ENCODE measurements at regions not wholly inside any gene's neighbourhood (a gene's known extent, or its start where the extent isn't known, plus 50 kb on each side); places are given as distances from the start of the nearest gene placed in this dataset.
A peak's percentile ranks its signal among the peaks of the same experiment; 100 is the strongest.

DNA sequence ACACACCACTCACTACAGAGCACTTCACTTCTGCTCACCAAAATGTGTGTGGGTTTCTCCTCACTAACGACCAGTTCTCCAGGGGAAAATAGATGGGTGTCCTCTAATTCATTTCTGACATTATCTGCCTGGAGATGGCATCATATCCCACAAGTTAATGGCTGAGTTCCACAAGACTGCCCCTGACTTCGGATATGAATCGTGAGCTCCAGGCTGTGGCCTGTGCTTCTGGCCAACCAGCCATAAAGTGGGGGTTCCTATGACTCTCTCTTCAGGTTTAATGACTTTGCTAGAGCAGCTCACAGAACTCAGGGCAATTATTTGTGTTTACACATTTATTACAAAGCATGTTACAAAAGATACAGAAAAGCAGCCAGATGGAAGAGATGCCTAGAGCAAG, 113.0 kb upstream of the SYT13 start:
- no peaks in the 10 kb centered on the region for H3K9me3 ChIP-seq (ENCODE audit: control insufficient read depth, low read length)
- H3K14ac ChIP-seq (ENCODE audit: low read length in 2 of 2), result no peak overlapping the region
- peak overlapping the region in 1 of 2 experiments; percentile 23 for H3K18ac ChIP-seq (ENCODE audit: low read depth in 1 of 2, low read length in 2 of 2)
- no peak overlapping the region for H2BK15ac ChIP-seq (ENCODE audit: low read depth, poor library complexity, severe bottlenecking)
- no peak for DNase-seq
- no peak overlapping the region for H3K4me3 ChIP-seq (ENCODE audit: insufficient read depth in 1 of 2, low read depth in 1 of 2, low read length in 2 of 2)
- no peak overlapping the region for H3K27ac ChIP-seq (ENCODE audit: low read length, poor library complexity, severe bottlenecking)
- H3K4me2 ChIP-seq (ENCODE audit: low read length, poor library complexity, severe bottlenecking), result no peak overlapping the region
- no peak overlapping the region for H3K23ac ChIP-seq (ENCODE audit: low read length in 2 of 2)
- no peak overlapping the region for H2AFZ ChIP-seq (ENCODE audit: low read depth, low read length)
- H4K8ac ChIP-seq (ENCODE audit: low read length), result no peak overlapping the region
- no peak overlapping the region for H2AK5ac ChIP-seq (ENCODE audit: low read length, severe bottlenecking)
- H3K4ac ChIP-seq (ENCODE audit: low read depth in 1 of 2, low read length in 2 of 2), result no peak overlapping the region
- peaks cover 0 to 33% of the 10 kb centered on the region in 2 experiments for H3K27me3 ChIP-seq (ENCODE audit: control insufficient read depth in 1 of 2, insufficient read depth in 1 of 2, low read length in 2 of 2)
- H3K79me1 ChIP-seq (replicated peaks; ENCODE audit: low read length, poor library complexity, severe bottlenecking), result no peaks in the 10 kb centered on the region
- no peak overlapping the region for H4K91ac ChIP-seq (ENCODE audit: low read length)
- H2BK5ac ChIP-seq (ENCODE audit: low read depth, low read length, poor library complexity, severe bottlenecking), result no peak overlapping the region
- 83% methylated on average over 3 of the region's 3 CpGs for WGBS
- H3K4me1 ChIP-seq (ENCODE audit: control insufficient read depth, insufficient read depth, low read depth, low read length), result peaks cover 15% of the 10 kb centered on the region
- H3K36me3 ChIP-seq (ENCODE audit: control insufficient read depth in 1 of 2, insufficient read depth in 2 of 2, low read depth in 1 of 2, low read length in 2 of 2), result no peaks in the 10 kb centered on the region
- no peak overlapping the region for H2BK120ac ChIP-seq (ENCODE audit: low read depth, low read length)
- no peak overlapping the region for H3K9ac ChIP-seq (ENCODE audit: low read length)
- no peak overlapping the region for H2BK12ac ChIP-seq (ENCODE audit: low read length in 2 of 2)

DNA sequence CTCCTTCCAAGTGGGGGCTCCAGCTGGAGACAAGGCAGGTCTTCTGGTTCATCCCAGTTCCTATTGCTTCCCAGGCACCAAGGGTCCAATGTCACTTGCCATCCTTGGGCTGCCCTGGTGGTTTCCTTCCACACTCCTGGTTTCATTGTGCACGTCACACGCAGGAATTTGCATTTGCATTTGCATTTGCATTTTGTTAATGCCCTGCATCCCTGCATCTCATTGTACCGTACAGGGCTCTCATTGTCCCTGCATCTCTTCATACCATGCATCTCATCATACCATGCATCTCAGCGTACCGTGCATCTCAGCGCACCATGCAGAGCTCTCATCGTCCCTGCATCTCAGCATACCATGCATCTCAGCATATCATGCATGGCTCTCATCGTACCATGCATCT, 112.2 kb upstream of the SYT13 start:
- Histone ChIP-seq H4K8ac (ENCODE audit: low read length) (no peak overlapping the region), H3K4ac (ENCODE audit: low read depth in 1 of 2, low read length in 2 of 2) (no peak overlapping the region), H2BK120ac (ENCODE audit: low read depth, low read length) (no peak overlapping the region), H3K14ac (ENCODE audit: low read length in 2 of 2) (no peak overlapping the region), H2BK5ac (ENCODE audit: low read depth, low read length, poor library complexity, severe bottlenecking) (no peak overlapping the region), H3K18ac (ENCODE audit: low read depth in 1 of 2, low read length in 2 of 2) (no peak overlapping the region), H3K9ac (ENCODE audit: low read length) (no peak overlapping the region), H3K9me3 (ENCODE audit: control insufficient read depth, low read length) (no peaks in the 10 kb centered on the region), H3K27me3 (ENCODE audit: control insufficient read depth in 1 of 2, insufficient read depth in 1 of 2, low read length in 2 of 2) (peaks cover 0 to 38% of the 10 kb centered on the region in 2 experiments), H3K36me3 (ENCODE audit: control insufficient read depth in 1 of 2, insufficient read depth in 2 of 2, low read depth in 1 of 2, low read length in 2 of 2) (no peaks in the 10 kb centered on the region), H3K27ac (ENCODE audit: low read length, poor library complexity, severe bottlenecking) (no peak overlapping the region), H3K4me2 (ENCODE audit: low read length, poor library complexity, severe bottlenecking) (no peak overlapping the region), H2AK5ac (ENCODE audit: low read length, severe bottlenecking) (no peak overlapping the region), H3K4me1 (ENCODE audit: control insufficient read depth, insufficient read depth, low read depth, low read length) (peaks cover 15% of the 10 kb centered on the region), H3K4me3 (ENCODE audit: insufficient read depth in 1 of 2, low read depth in 1 of 2, low read length in 2 of 2) (no peak overlapping the region), H3K79me1 (replicated peaks; ENCODE audit: low read length, poor library complexity, severe bottlenecking) (no peaks in the 10 kb centered on the region), H2AFZ (ENCODE audit: low read depth, low read length) (no peak overlapping the region), H4K91ac (ENCODE audit: low read length) (no peak overlapping the region), H3K23ac (ENCODE audit: low read length in 2 of 2) (no peak overlapping the region), H2BK15ac (ENCODE audit: low read depth, poor library complexity, severe bottlenecking) (no peak overlapping the region), H2BK12ac (ENCODE audit: low read length in 2 of 2) (no peak overlapping the region)
- 93% methylated on average over 8 of the region's 8 CpGs for WGBS
- DNase-seq, result no peak

DNA sequence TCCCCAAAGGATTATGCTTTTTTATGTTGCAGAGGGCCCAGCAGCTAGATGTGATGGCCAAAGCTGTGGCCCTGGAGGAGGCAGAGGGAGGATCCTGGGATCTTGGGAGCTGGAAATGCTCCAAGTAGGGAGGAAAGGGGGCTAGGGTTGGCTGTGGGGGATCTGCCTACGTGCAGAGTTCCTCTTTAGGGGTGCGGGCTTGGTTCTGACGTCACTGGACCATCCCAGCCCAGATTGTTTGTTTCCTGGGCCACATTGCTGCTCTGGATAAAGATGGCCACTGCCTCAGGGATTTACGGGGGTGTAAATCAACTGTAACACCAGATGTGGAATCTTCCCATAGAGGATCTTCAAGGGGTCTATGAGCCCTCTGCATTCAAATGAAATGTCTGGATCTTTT, 110.3 kb upstream of the SYT13 start:
- no peak overlapping the region for H2AK5ac ChIP-seq (ENCODE audit: low read length, severe bottlenecking)
- H2BK12ac ChIP-seq (ENCODE audit: low read length in 2 of 2), result peak overlapping the region in 1 of 2 experiments; percentile 38
- no peak overlapping the region for H2BK15ac ChIP-seq (ENCODE audit: low read depth, poor library complexity, severe bottlenecking)
- no peak for DNase-seq
- H3K27ac ChIP-seq (ENCODE audit: low read length, poor library complexity, severe bottlenecking), result no peak overlapping the region
- H3K4me1 ChIP-seq (ENCODE audit: control insufficient read depth, insufficient read depth, low read depth, low read length), result peaks cover 19% of the 10 kb centered on the region
- no peak overlapping the region for H3K9ac ChIP-seq (ENCODE audit: low read length)
- no peaks in the 10 kb centered on the region for H3K79me1 ChIP-seq (replicated peaks; ENCODE audit: low read length, poor library complexity, severe bottlenecking)
- no peak overlapping the region for H2BK120ac ChIP-seq (ENCODE audit: low read depth, low read length)
- no peak overlapping the region for H3K23ac ChIP-seq (ENCODE audit: low read length in 2 of 2)
- no peak overlapping the region for H3K4me3 ChIP-seq (ENCODE audit: insufficient read depth in 1 of 2, low read depth in 1 of 2, low read length in 2 of 2)
- 83% methylated on average over 4 of the region's 4 CpGs for WGBS
- peaks cover 0 to 55% of the 10 kb centered on the region in 2 experiments for H3K27me3 ChIP-seq (ENCODE audit: control insufficient read depth in 1 of 2, insufficient read depth in 1 of 2, low read length in 2 of 2)
- H3K14ac ChIP-seq (ENCODE audit: low read length in 2 of 2), result no peak overlapping the region
- H3K4me2 ChIP-seq (ENCODE audit: low read length, poor library complexity, severe bottlenecking), result no peak overlapping the region
- H4K91ac ChIP-seq (ENCODE audit: low read length), result peak overlapping the region; percentile 41
- H2BK5ac ChIP-seq (ENCODE audit: low read depth, low read length, poor library complexity, severe bottlenecking), result no peak overlapping the region
- H3K36me3 ChIP-seq (ENCODE audit: control insufficient read depth in 1 of 2, insufficient read depth in 2 of 2, low read depth in 1 of 2, low read length in 2 of 2), result no peaks in the 10 kb centered on the region
- H2AFZ ChIP-seq (ENCODE audit: low read depth, low read length), result no peak overlapping the region
- no peak overlapping the region for H3K4ac ChIP-seq (ENCODE audit: low read depth in 1 of 2, low read length in 2 of 2)
- H3K9me3 ChIP-seq (ENCODE audit: control insufficient read depth, low read length), result no peaks in the 10 kb centered on the region
- H4K8ac ChIP-seq (ENCODE audit: low read length), result no peak overlapping the region
- H3K18ac ChIP-seq (ENCODE audit: low read depth in 1 of 2, low read length in 2 of 2), result peak overlapping the region in 1 of 2 experiments; percentile 28

DNA sequence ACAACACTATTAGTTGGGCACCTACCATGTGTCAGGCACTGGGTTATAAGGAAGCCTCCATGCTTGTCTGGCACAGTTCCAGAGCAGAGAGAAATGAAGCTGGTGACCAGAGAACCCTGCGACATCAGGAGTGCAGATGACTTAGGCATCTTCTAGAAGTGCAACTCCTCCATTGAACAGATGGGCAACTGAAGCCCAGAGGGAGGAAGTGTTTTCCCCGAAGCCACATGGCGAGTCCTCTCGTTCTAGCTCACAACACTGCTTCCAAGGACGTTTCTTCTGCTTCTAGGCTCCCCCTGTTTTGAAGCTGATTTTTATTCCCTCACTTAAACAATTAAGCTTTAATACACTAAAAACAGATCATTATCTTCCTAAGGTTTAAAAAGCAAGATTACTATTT, 109.8 kb upstream of the SYT13 start:
- no peak overlapping the region for H2BK12ac ChIP-seq (ENCODE audit: low read length in 2 of 2)
- no peak overlapping the region for H2BK15ac ChIP-seq (ENCODE audit: low read depth, poor library complexity, severe bottlenecking)
- no peak overlapping the region for H4K8ac ChIP-seq (ENCODE audit: low read length)
- no peak overlapping the region for H3K4me3 ChIP-seq (ENCODE audit: insufficient read depth in 1 of 2, low read depth in 1 of 2, low read length in 2 of 2)
- no peak overlapping the region for H4K91ac ChIP-seq (ENCODE audit: low read length)
- H3K27me3 ChIP-seq (ENCODE audit: control insufficient read depth in 1 of 2, insufficient read depth in 1 of 2, low read length in 2 of 2), result peaks cover 0 to 59% of the 10 kb centered on the region in 2 experiments
- H3K18ac ChIP-seq (ENCODE audit: low read depth in 1 of 2, low read length in 2 of 2), result peak overlapping the region in 1 of 2 experiments; percentile 26
- no peak overlapping the region for H2BK120ac ChIP-seq (ENCODE audit: low read depth, low read length)
- no peak overlapping the region for H3K9ac ChIP-seq (ENCODE audit: low read length)
- WGBS, result 77% methylated on average over 5 of the region's 5 CpGs
- H3K36me3 ChIP-seq (ENCODE audit: control insufficient read depth in 1 of 2, insufficient read depth in 2 of 2, low read depth in 1 of 2, low read length in 2 of 2), result no peaks in the 10 kb centered on the region
- no peak overlapping the region for H3K14ac ChIP-seq (ENCODE audit: low read length in 2 of 2)
- H2AK5ac ChIP-seq (ENCODE audit: low read length, severe bottlenecking), result no peak overlapping the region
- no peak overlapping the region for H2AFZ ChIP-seq (ENCODE audit: low read depth, low read length)
- no peak for DNase-seq
- H3K9me3 ChIP-seq (ENCODE audit: control insufficient read depth, low read length), result no peaks in the 10 kb centered on the region
- no peaks in the 10 kb centered on the region for H3K79me1 ChIP-seq (replicated peaks; ENCODE audit: low read length, poor library complexity, severe bottlenecking)
- no peak overlapping the region for H2BK5ac ChIP-seq (ENCODE audit: low read depth, low read length, poor library complexity, severe bottlenecking)
- H3K4me1 ChIP-seq (ENCODE audit: control insufficient read depth, insufficient read depth, low read depth, low read length), result peaks cover 19% of the 10 kb centered on the region
- H3K4ac ChIP-seq (ENCODE audit: low read depth in 1 of 2, low read length in 2 of 2), result no peak overlapping the region
- H3K4me2 ChIP-seq (ENCODE audit: low read length, poor library complexity, severe bottlenecking), result no peak overlapping the region
- H3K23ac ChIP-seq (ENCODE audit: low read length in 2 of 2), result no peak overlapping the region
- no peak overlapping the region for H3K27ac ChIP-seq (ENCODE audit: low read length, poor library complexity, severe bottlenecking)
